ENCODE measurements at regions not wholly inside any gene's neighbourhood (a gene's known extent, or its start where the extent isn't known, plus 50 kb on each side); places are given as distances from the start of the nearest gene placed in this dataset.
"Not testable (repeated sequence)": the region's sequence is repeated elsewhere in the genome, so short reads cannot be mapped to it uniquely, and the experiment has no call there.

- DNase-seq: peak in 1 of 58 donors; percentile 3
Observed at GRCh38 chr12:87428701-87429277, 600.4 kb downstream of the C12orf50 start.

DNA sequence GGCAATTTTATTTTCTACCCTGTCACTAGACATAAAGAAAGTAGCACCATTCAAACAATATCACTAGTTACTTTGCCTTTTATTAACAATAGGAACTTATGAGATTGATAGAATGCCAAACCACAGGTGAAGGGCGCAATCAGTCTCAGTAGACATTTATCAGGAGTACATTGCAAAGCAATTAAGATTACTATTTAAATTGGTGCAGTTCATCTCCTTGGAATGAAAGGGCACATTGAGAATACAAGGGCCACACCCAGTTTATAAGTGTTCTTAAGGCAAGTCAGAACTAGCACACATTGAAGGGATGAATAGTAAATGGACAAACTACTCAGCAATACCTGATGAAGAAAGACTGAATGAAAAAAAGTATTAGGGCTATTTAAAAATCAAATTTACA, 601.4 kb downstream of the C12orf50 start:
- no peak for DNase-seq

DNA sequence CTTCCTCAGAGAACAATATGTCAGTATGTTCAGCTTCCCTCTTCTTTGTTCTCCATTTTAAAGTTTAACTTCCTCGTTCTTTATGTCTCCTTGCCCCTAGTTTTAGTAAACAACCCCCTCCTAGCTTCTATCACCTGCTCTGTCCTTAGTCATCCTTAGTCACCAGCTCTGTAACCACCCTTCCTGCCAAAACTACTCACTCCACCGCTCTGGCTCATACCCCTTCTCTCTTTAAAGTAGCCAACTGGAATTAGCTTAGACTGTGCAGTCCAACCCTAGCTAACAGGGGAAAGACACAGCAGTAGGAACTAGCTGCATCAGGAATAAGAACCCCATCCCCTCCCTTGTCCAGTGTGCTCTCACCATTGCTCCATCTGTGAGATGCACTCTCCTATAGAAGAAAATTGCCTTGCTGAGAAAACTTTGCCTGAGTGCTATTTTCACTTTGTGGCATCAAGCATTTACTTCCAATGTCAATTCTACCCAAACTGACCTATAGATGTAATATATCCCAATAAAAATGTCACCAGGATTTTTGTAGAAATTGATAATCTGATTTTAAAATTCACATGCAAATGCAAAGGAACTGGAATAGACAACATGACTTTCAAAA, 603.2 kb downstream of the C12orf50 start:
- no peak for DNase-seq

GRCh38 chr12:87421233-87421632, 608.0 kb downstream of the C12orf50 start:
- DNase-seq: not testable (repeated sequence)

- no peak for DNase-seq
Observed at GRCh38 chr12:87413784-87414183, 615.4 kb downstream of the C12orf50 start.

GRCh38 chr12:87406926-87407325, 622.3 kb downstream of the C12orf50 start:
- no peak for DNase-seq

GRCh38 chr12:87405918-87406317, 623.3 kb downstream of the C12orf50 start:
- DNase-seq: no peak

DNA sequence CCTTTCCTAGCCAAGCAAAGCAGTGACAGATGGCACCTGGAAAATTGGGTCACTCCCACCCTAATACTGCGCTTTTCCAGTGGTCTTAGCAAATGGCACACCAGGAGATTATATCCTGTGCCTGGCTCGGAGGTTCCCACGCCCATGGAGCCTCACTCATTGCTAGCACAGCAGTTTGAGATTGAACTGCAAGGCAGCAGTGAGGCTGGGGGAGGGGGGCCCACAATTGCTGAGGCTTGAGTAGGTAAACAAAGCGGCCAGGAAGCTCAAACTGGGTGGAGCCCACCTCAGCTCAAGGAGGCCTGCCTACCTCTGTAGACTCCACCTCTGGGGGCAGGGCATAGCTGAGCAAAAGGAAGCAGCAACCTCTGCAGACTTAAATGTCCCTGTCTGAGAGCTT, 635.0 kb downstream of the C12orf50 start:
- DNase-seq: not testable (repeated sequence)

DNA sequence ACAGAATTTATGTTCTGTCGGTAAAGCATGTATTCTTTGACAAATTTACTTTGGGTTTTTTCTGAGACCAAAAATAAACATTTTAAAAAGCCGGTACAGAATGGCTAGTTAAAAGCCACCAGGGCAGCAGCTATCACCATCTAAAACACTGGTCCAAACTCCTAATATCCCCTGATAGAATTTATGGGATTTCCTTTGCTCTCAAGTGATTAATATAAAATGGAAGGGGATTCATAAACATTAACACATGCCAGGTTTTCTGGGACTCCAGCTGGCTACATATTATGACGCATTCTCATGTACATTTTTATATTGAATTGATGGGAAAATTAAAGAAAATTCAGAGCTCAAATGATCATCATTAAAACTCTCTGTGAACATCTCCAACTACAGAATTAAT, 640.8 kb downstream of the C12orf50 start:
- DNase-seq: no peak

- no peak for DNase-seq
Observed at GRCh38 chr12:87385322-87385721, 643.9 kb downstream of the C12orf50 start.

DNA sequence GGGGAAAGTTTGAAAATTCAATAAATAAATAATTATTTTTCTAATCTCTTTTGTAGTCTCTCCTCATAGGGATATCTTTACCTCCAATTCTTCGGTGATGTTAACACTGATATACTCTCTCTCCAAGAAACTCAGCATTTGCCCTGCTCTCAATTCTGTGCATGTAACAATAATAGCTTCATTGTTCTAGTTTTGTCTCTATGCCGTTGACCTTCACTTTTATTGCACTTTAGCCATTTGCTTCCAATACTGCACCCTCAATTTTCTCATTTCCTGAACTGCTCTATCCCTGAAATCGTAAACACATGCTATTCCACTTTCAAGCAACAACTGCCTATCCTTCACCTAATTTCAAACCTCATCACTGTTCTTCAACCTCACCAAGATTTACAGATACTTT, 645.0 kb downstream of the C12orf50 start:
- no peak for DNase-seq

GRCh38 chr12:87383680-87384079, 645.5 kb downstream of the C12orf50 start:
- no peak for DNase-seq

DNA sequence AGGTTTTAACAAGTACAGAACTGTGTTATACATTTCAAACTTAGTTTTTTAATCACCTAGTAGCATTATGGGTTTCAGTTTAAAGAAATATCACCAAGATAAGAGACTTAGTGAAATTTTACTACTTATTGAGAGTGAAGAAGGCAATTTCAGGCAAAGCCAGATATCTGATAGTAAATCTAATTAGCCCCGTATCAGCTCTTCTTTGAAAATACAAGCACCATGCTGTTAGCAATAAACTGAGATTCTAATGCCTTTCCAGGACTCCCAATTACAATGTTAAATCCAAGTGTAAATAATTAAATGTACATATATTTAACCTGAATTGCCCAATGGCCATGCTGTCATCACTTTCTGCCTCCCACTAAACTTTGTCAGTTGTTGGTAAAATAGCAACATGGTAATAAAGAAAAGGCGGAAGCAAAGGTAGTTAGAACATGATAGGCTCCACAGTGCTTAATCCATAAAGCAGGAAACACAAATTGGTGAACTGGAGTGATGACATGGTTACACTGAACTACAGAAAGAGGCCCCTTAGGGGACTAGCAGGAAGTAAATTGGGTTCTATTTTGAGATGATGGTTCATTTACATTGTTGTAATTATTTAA, 646.1 kb downstream of the C12orf50 start:
- no peak for DNase-seq

DNA sequence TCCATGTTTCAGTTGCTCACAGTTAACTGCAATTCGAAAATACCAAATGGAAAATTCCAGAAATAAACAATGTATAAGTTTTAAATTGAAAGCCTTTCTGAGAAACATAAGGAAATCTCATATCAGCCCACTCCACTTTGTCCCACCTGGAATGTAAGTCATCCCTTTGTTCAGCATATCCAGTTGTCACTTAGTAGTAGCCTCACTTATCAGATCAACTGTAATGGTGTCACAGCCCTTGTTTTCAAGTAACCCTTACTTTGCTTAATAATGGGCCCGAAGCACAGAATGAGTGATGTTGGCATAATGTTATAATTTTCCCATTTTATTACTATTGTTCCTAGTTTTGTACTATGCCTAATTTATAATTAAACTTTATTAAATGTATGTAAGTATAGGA, 646.8 kb downstream of the C12orf50 start:
- DNase-seq: no peak

DNA sequence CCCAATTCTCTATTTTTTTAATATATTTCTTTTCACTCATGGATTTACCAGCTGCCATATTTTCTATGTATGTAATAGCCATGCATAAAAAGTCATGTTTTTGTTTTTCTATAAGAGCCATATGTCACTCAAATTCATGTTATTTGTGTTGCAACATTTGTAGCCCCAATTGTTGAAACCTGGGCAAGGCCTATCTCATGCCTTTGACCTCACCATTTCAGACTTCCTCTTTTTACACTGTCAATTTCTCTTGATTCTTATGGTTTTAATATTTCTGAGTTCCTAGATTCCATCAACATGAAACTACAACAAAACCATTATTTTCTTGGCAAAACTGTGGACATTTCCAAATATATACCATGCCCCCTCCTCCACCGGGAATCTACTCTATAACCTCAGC, 647.5 kb downstream of the C12orf50 start:
- DNase-seq: no peak

- no peak for DNase-seq
Observed at GRCh38 chr12:87378526-87378925, 650.7 kb downstream of the C12orf50 start.

GRCh38 chr12:87376722-87377121, 652.5 kb downstream of the C12orf50 start:
- DNase-seq: no peak

DNA sequence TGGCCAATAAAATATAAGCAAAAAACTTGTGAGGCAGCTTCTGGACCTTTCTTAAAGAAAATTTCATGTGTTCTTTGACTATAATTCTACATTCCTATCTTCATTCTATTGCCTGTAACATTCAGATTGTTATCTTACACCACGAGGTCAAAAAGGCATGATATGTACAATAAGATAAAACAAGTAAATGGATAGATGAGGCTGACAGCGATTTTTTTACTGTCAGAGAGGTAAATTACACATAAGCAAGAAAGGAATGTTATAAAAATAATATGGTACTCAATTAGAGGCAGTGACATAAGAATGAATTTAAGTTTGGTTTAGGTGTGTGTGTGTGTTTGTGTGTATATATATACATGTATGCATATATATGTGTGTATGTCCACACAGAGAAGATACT, 660.0 kb downstream of the C12orf50 start:
- DNase-seq: no peak

- no peak for DNase-seq
Observed at GRCh38 chr12:87368259-87368658, 660.9 kb downstream of the C12orf50 start.

GRCh38 chr12:87365423-87365822, 663.8 kb downstream of the C12orf50 start:
- no peak for DNase-seq

- DNase-seq: no peak
Observed at GRCh38 chr12:87363497-87364084, 665.6 kb downstream of the C12orf50 start.

GRCh38 chr12:87349681-87350080, 679.5 kb downstream of the C12orf50 start:
- peak in 1 of 58 donors; percentile 15 for DNase-seq

- no peak for DNase-seq
Observed at GRCh38 chr12:87348071-87348470, 681.1 kb downstream of the C12orf50 start.

Data from anterior cingulate cortex (tissue), 58 donors.